GM18951 (cell line): ENCODE measurements at regions not wholly inside any gene's neighbourhood (a gene's known extent, or its start where the extent isn't known, plus 50 kb on each side); places are given as distances from the start of the nearest gene placed in this dataset.

Source experiments
- POLR2A ChIP-seq: IDR thresholded peaks from 4 replicates; pipeline ENCODE4 v1.6.1; 2011; ENCODE audit warnings: mild to moderate bottlenecking; ENCODE audit not compliant: insufficient read length, insufficient read depth; ENCODE audit errors: extremely low read depth
- in situ Hi-C: fragments of 300-500 bp; cut with MboI; formaldehyde crosslinking; loops from one replicate; pipeline ENCODE4 v1.12.0; 2022; ENCODE audit warnings: low sequenced_read_pairs, mixed read lengths, inconsistent platforms; ENCODE audit not compliant: unreplicated experiment

- in situ Hi-C loops, result no loop called here
- no peak for TF ChIP-seq POLR2A
Observed at GRCh38 chr11:19576054-19576453, 136.6 kb upstream of the NAV2 start.

- in situ Hi-C loops, result no loop called here
- TF ChIP-seq POLR2A, result no peak
Observed at GRCh38 chr11:19574916-19575315, 137.7 kb upstream of the NAV2 start.

- TF ChIP-seq POLR2A, result no peak
- in situ Hi-C loops, result no loop called here
Observed at GRCh38 chr11:19573666-19574065, 139.0 kb upstream of the NAV2 start.

- TF ChIP-seq POLR2A, result no peak
- in situ Hi-C loops, result no loop called here
Observed at GRCh38 chr11:19571906-19572305, 140.7 kb upstream of the NAV2 start.

- TF ChIP-seq POLR2A, result no peak
- in situ Hi-C loops, result no loop called here
Observed at GRCh38 chr11:19570889-19571288, 141.7 kb upstream of the NAV2 start.

- in situ Hi-C loops, result loop anchor here (5.0 kb wide), 2 partner anchors 169 to 334 kb away; no protein-coding TSS in a partner anchor
- no peak for TF ChIP-seq POLR2A
Observed at GRCh38 chr11:19567996-19568395, 144.6 kb upstream of the NAV2 start.

GRCh38 chr11:19566583-19567379 lies 145.9 kb upstream of the NAV2 start:
- no peak for TF ChIP-seq POLR2A
- in situ Hi-C loops, result loop anchor here (5.0 kb wide), 2 partner anchors 171 to 336 kb away; no protein-coding TSS in a partner anchor

GRCh38 chr11:19565639-19566038 lies 147.0 kb upstream of the NAV2 start:
- TF ChIP-seq POLR2A, result no peak

GRCh38 chr11:19562156-19562555 lies 150.5 kb upstream of the NAV2 start:
- in situ Hi-C loops, result no loop called here
- no peak for TF ChIP-seq POLR2A

More at GRCh38 chr11:19565639-19566038, 147.0 kb upstream of the NAV2 start:
- in situ Hi-C loops, result loop anchor here (5.0 kb wide), 2 partner anchors 172 to 337 kb away; no protein-coding TSS in a partner anchor

GRCh38 chr11:19561011-19561410 lies 151.6 kb upstream of the NAV2 start:
- TF ChIP-seq POLR2A, result no peak
- in situ Hi-C loops, result no loop called here

- in situ Hi-C loops, result no loop called here
- no peak for TF ChIP-seq POLR2A
Observed at GRCh38 chr11:19560156-19560555, 152.5 kb upstream of the NAV2 start.

GRCh38 chr11:19559746-19560145 lies 152.9 kb upstream of the NAV2 start:
- TF ChIP-seq POLR2A, result no peak
- in situ Hi-C loops, result no loop called here

GRCh38 chr11:19558189-19558986 lies 154.2 kb upstream of the NAV2 start:
- in situ Hi-C loops, result no loop called here
- no peak for TF ChIP-seq POLR2A

GRCh38 chr11:19557720-19558140 lies 154.9 kb upstream of the NAV2 start:
- in situ Hi-C loops, result no loop called here
- TF ChIP-seq POLR2A, result no peak

- in situ Hi-C loops, result no loop called here
- TF ChIP-seq POLR2A, result no peak
Observed at GRCh38 chr11:19557185-19557584, 155.5 kb upstream of the NAV2 start.
